Right lobe of liver (tissue), 4 donors: ENCODE measurements at regions not wholly inside any gene's neighbourhood (a gene's known extent, or its start where the extent isn't known, plus 50 kb on each side); places are given as distances from the start of the nearest gene placed in this dataset.
"Not testable (repeated sequence)": the region's sequence is repeated elsewhere in the genome, so short reads cannot be mapped to it uniquely, and the experiment has no call there.

Source experiments
- CTCF ChIP-seq, 4 donors: fragments of 200-600 bp in 3 of 4; fragments of 450-650 bp in 1 of 4; IDR thresholded peaks; one replicate each; pipeline versions ENCODE4 v1.5.1 to v1.8.0; 2016 to 2022; ENCODE audit warnings: antibody characterized with exemption in 4 of 4, mild to moderate bottlenecking in 2 of 4
- POLR2A ChIP-seq: fragments of 450-650 bp; IDR thresholded peaks from one replicate; pipeline ENCODE4 v1.6.1; 2017; ENCODE audit warnings: antibody characterized with exemption, mild to moderate bottlenecking
- donor health status: DM: no; HTN: no; CAD: no.
- donor health status: DM: no; HTN: no; CAD: no.
- donor health status: DM: no; HTN: yes; CAD: no.

GRCh38 chr2:111457191-111457590 lies 336.5 kb downstream of the BCL2L11 start:
- TF ChIP-seq CTCF (IDR thresholded peaks at IDR 0.05); POLR2A: not testable (repeated sequence)
